ENCODE measurements at regions not wholly inside any gene's neighbourhood (a gene's known extent, or its start where the extent isn't known, plus 50 kb on each side); places are given as distances from the start of the nearest gene placed in this dataset.
"Not testable (repeated sequence)": the region's sequence is repeated elsewhere in the genome, so short reads cannot be mapped to it uniquely, and the experiment has no call there.

DNA sequence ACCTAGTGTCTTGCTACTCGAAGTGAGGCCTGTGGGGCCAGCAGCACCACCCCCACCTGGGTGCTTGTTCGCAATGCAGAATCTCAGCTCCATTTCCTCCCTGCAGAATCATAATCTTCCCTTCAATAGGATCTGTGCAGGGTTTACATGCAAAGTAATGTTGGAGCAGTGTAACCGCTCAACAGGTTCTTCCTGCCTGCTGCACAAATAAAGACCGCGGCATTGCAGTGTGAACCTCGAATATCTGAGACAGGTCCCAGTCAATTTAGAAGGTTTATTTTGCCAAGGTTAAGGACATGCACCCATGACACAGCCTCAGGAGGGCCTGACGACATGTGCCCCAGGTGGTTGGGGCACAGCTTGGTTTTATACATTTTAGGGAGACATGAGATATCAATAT is 119.2 kb downstream of the TLR5 start:
- no peaks in the 10 kb centered on the region for H3K36me3 ChIP-seq
- no peak for ATAC-seq
- intact Hi-C loops (cut with DNase I) = no loop called here

DNA sequence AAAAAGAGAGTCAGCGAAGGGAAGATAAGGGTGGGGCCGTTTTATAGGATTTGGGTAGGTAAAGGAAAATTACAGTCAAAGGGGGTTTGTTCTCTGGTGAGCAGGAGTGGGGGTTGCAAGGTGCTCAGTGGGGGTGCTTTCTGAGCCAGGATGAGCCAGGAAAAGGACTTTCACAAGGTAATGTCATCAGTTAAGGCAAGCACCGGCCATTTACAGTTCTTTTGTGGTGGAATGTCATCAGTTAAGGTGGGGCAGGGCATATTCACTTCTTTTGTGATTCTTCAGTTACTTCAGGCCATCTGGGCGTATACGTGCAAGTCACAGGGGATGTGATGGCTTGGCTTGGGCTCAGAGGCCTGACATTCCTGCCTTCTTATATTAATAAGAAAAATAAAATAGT is 118.6 kb downstream of the TLR5 start:
- DNase-seq; H3K9me3 ChIP-seq; intact Hi-C loops (cut with DNase I); H3K27me3 ChIP-seq; H3K36me3 ChIP-seq; H3K4me1 ChIP-seq; ATAC-seq; H3K27ac ChIP-seq; H3K4me3 ChIP-seq: not testable (repeated sequence)

More for the DNA sequence above, 119.2 kb downstream of the TLR5 start:
- Histone ChIP-seq H3K27ac (no peak overlapping the region), H3K9me3 (no peaks in the 10 kb centered on the region), H3K27me3 (no peaks in the 10 kb centered on the region), H3K4me1 (peaks cover 4% of the 10 kb centered on the region), H3K4me3 (no peak overlapping the region)
- TF ChIP-seq, protein P1, sequence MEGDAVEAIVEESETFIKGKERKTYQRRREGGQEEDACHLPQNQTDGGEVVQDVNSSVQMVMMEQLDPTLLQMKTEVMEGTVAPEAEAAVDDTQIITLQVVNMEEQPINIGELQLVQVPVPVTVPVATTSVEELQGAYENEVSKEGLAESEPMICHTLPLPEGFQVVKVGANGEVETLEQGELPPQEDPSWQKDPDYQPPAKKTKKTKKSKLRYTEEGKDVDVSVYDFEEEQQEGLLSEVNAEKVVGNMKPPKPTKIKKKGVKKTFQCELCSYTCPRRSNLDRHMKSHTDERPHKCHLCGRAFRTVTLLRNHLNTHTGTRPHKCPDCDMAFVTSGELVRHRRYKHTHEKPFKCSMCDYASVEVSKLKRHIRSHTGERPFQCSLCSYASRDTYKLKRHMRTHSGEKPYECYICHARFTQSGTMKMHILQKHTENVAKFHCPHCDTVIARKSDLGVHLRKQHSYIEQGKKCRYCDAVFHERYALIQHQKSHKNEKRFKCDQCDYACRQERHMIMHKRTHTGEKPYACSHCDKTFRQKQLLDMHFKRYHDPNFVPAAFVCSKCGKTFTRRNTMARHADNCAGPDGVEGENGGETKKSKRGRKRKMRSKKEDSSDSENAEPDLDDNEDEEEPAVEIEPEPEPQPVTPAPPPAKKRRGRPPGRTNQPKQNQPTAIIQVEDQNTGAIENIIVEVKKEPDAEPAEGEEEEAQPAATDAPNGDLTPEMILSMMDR (IDR thresholded peaks at IDR 0.05) = no peak
- no peak for DNase-seq

DNA sequence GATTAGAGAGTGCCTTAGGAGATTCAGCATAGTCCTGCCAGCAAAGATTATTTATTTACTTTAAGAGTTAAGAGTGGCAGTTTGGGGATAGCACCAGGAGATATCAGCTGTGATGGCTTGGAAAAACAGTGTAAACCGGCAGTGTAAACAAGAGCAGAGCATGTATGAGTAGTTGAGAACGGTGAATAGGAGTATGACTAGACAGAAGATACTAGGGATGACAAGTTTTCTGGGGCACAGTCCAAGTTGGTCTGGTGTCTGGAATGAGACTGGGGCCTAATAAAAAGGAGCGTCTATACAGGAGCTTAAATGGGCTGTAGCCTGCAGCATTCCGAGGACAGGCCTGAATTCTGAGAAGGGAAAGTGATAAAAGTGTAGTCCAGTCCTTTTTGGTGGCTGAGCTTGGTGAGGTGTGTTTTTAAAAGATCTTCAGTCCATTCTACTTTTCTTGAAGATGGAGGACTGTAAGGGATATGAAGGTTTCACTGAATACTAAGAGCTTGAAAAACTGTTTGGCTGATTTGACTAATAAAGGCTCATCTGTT is 117.8 kb downstream of the TLR5 start:
- DNase-seq; ATAC-seq; H3K27ac ChIP-seq; intact Hi-C loops (cut with DNase I); H3K4me1 ChIP-seq; H3K9me3 ChIP-seq; H3K27me3 ChIP-seq; H3K4me3 ChIP-seq; H3K36me3 ChIP-seq: not testable (repeated sequence)

DNA sequence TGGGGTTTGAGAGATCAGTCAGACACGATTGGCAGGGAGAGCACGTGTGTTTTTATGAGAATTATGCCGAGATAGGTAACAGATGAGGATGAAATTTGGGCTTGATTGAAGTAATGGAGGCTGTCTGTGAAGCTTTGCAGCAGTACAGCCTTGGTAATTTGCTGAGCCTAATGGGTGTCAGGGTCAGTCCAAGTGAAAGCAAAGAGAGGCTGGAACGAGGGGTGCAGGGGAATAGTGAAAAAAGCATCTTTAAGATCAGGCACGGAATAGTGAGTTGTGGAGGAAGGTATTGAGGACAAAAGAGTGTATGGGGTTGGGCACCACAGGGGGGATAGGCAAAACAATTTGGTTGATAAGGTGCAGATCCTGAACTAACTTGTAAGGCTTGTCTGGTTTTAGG is 116.4 kb downstream of the TLR5 start:
- H3K36me3 ChIP-seq; DNase-seq; intact Hi-C loops (cut with DNase I): not testable (repeated sequence)

DNA sequence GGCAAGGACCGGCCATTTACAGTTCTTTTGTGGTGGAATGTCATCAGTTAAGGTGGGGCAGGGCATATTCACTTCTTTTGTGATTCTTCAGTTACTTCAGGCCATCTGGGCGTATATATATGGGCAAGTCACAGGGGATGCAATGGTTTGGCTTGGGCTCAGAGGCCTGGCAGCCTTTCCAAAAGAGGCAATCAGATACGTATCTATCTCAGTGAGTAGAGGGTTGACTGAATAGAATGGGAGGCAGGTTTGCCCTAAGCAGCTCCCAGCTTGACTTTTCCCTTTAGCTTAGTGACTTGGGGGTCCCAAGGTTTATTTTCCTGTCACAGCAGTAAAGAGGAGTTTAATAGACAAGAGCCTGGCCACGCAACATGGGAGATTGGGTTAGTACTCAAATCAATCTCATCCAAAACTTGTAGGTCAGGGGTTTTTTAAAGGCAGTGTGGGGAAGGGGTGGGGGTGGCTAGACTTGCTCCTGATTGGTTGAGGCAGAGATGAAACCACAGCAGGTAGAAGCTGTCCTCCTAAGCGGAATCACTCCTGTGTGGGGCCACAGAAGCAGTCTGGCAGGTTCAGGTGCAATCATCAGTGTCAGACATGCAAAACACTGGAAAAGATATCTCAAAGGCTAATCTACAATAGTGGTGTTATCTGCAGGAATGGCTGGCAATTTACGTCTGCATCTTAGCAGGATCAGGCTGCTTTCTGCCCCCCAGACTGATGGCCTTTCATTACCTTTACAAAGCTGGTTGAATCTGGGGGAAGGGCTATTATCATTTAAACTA is 112.9 kb downstream of the TLR5 start:
- no peaks in the 10 kb centered on the region for H3K9me3 ChIP-seq
- TF ChIP-seq, protein P1 (IDR thresholded peaks at IDR 0.05) = no peak
- no peak for DNase-seq
- no peak overlapping the region for H3K27ac ChIP-seq
- intact Hi-C loops (cut with DNase I) = no loop called here
- H3K27me3 ChIP-seq = no peaks in the 10 kb centered on the region
- no peaks in the 10 kb centered on the region for H3K36me3 ChIP-seq
- H3K4me3 ChIP-seq = no peak overlapping the region
- ATAC-seq = no peak
- no peaks in the 10 kb centered on the region for H3K4me1 ChIP-seq

More for the DNA sequence above, 116.4 kb downstream of the TLR5 start:
- not testable (repeated sequence) for H3K27me3 ChIP-seq, H3K27ac ChIP-seq, H3K9me3 ChIP-seq, H3K4me3 ChIP-seq, ATAC-seq, H3K4me1 ChIP-seq

DNA sequence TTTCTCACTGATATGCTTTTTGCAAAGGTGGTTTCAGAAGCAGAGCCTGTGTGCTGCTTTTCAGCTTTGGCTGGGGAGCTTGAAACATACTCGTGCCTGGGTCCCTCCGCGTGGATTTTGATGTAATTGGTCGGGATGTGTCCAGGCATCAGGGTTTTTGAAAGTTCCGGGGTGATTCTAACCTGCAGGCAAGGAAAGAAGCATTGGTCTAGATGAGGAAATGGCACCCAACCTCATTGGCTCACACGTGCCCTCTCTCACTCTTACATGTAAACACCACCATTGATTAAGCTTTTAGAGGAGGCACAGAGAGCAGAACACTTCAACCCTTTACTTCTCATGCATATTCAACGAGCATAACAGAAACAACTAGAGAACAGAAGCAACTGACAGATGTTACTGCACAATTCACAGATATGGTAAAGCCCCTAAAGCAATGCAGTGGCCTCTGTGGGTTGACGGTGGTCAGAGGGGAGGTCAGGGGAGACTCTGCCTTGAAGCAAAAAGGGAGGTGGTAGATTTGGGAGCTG is 112.1 kb downstream of the TLR5 start:
- intact Hi-C loops (cut with DNase I) = no loop called here
- no peaks in the 10 kb centered on the region for H3K27me3 ChIP-seq
- no peak for DNase-seq

More for the DNA sequence above, 112.1 kb downstream of the TLR5 start:
- Histone ChIP-seq H3K4me1 (no peaks in the 10 kb centered on the region), H3K27ac (no peak overlapping the region), H3K9me3 (no peaks in the 10 kb centered on the region), H3K4me3 (no peak overlapping the region), H3K36me3 (no peaks in the 10 kb centered on the region)
- TF ChIP-seq, protein P1 (IDR thresholded peaks at IDR 0.05) = no peak
- ATAC-seq = no peak

Data from upper lobe of right lung (tissue), 1 donor.